Astrocyte (in vitro differentiated cells and primary cell): ENCODE measurements at regions not wholly inside any gene's neighbourhood (a gene's known extent, or its start where the extent isn't known, plus 50 kb on each side); places are given as distances from the start of the nearest gene placed in this dataset.

Source experiments
- DNase-seq: peaks from one replicate; pipeline ENCODE4 v3.0.0-alpha.2; 2010; ENCODE audit warnings: low read depth
- FAIRE-seq: peaks from 2 replicates; lab custom pipeline; 2011; peaks lifted over from hg19 to GRCh38; lab: Jason Lieb, UNC
- H2AFZ ChIP-seq: 2 replicates; pipeline ENCODE4 v1.6.0; 2012; ENCODE audit warnings: low read depth, low read length, inconsistent platforms
- H3K27ac ChIP-seq: 2 replicates; pipeline ENCODE4 v1.5.1; 2011; ENCODE audit warnings: low read depth, low read length, inconsistent platforms
- H3K27me3 ChIP-seq: 2 replicates; pipeline ENCODE4 v1.6.0; 2011; ENCODE audit warnings: low read length, inconsistent platforms; ENCODE audit not compliant: insufficient read depth
- H3K36me3 ChIP-seq: 2 replicates; pipeline ENCODE4 v1.5.1; 2011; ENCODE audit warnings: low read length, inconsistent platforms; ENCODE audit not compliant: insufficient read depth
- H3K4me1 ChIP-seq: 2 replicates; pipeline ENCODE4 v1.5.1; 2011; ENCODE audit warnings: low read length, inconsistent platforms; ENCODE audit not compliant: insufficient read depth
- H3K4me2 ChIP-seq: 2 replicates; pipeline ENCODE4 v1.6.0; 2012; ENCODE audit warnings: low read length, inconsistent platforms
- H3K4me3 ChIP-seq: 2 replicates; pipeline ENCODE4 v1.5.1; 2011; ENCODE audit warnings: low read depth, mild to moderate bottlenecking, low read length, inconsistent platforms; ENCODE audit not compliant: insufficient read depth
- H3K79me2 ChIP-seq: 2 replicates; pipeline ENCODE4 v1.6.0; 2012; ENCODE audit warnings: mild to moderate bottlenecking, low read length, inconsistent platforms; ENCODE audit not compliant: insufficient read depth
- H3K9ac ChIP-seq: 2 replicates; pipeline ENCODE4 v1.6.0; 2012; ENCODE audit warnings: mild to moderate bottlenecking, low read length, inconsistent platforms
- H3K9me3 ChIP-seq: 2 replicates; pipeline ENCODE4 v1.5.1; 2012; ENCODE audit warnings: low read depth, mild to moderate bottlenecking, low read length, inconsistent platforms; ENCODE audit not compliant: insufficient read depth
- H4K20me1 ChIP-seq: 2 replicates; pipeline ENCODE4 v1.6.0; 2012; ENCODE audit warnings: low read length, inconsistent platforms; ENCODE audit not compliant: insufficient read depth
- H3K27ac Mint-ChIP-seq: one replicate; pipeline ENCODE4 v1.8.0; 2021; ENCODE audit warnings: mild to moderate bottlenecking, mixed read lengths; ENCODE audit not compliant: unreplicated experiment
- H3K27me3 Mint-ChIP-seq: one replicate; pipeline ENCODE4 v1.8.0; 2021; ENCODE audit warnings: low read depth, mixed read lengths; ENCODE audit not compliant: unreplicated experiment
- H3K36me3 Mint-ChIP-seq: one replicate; pipeline ENCODE4 v1.8.0; 2021; ENCODE audit warnings: low read depth, mixed read lengths; ENCODE audit not compliant: unreplicated experiment
- H3K4me1 Mint-ChIP-seq: one replicate; pipeline ENCODE4 v1.8.0; 2021; ENCODE audit warnings: low read depth, mixed read lengths; ENCODE audit not compliant: unreplicated experiment
- H3K4me3 Mint-ChIP-seq: one replicate; pipeline ENCODE4 v1.8.0; 2021; ENCODE audit warnings: mild to moderate bottlenecking, moderate library complexity, mixed read lengths; ENCODE audit not compliant: unreplicated experiment
- H3K9me3 Mint-ChIP-seq: one replicate; pipeline ENCODE4 v1.8.0; 2021; ENCODE audit warnings: mild to moderate bottlenecking, mixed read lengths; ENCODE audit not compliant: unreplicated experiment
- EZH2 ChIP-seq: IDR thresholded peaks from 2 replicates; pipeline ENCODE4 v1.6.1; 2012; ENCODE audit warnings: mild to moderate bottlenecking, low read length, inconsistent platforms; ENCODE audit not compliant: insufficient read depth
- TF ChIP-seq, protein P1 (sequence below): IDR thresholded peaks from 2 replicates; pipeline ENCODE4 v1.5.1; 2011; ENCODE audit warnings: low read depth, mild to moderate bottlenecking, inconsistent platforms, low read length, moderate library complexity; ENCODE audit not compliant: insufficient read depth

- no peaks in the 10 kb centered on the region for H4K20me1 ChIP-seq
- H3K9me3 ChIP-seq: peaks cover 2% of the 10 kb centered on the region
- H3K36me3 ChIP-seq: no peaks in the 10 kb centered on the region
- H3K79me2 ChIP-seq: no peaks in the 10 kb centered on the region
- FAIRE-seq (no peak), DNase-seq (no peak)
- TF ChIP-seq, protein P1, sequence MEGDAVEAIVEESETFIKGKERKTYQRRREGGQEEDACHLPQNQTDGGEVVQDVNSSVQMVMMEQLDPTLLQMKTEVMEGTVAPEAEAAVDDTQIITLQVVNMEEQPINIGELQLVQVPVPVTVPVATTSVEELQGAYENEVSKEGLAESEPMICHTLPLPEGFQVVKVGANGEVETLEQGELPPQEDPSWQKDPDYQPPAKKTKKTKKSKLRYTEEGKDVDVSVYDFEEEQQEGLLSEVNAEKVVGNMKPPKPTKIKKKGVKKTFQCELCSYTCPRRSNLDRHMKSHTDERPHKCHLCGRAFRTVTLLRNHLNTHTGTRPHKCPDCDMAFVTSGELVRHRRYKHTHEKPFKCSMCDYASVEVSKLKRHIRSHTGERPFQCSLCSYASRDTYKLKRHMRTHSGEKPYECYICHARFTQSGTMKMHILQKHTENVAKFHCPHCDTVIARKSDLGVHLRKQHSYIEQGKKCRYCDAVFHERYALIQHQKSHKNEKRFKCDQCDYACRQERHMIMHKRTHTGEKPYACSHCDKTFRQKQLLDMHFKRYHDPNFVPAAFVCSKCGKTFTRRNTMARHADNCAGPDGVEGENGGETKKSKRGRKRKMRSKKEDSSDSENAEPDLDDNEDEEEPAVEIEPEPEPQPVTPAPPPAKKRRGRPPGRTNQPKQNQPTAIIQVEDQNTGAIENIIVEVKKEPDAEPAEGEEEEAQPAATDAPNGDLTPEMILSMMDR: no peak
- TF ChIP-seq EZH2: no peak
- H3K4me2 ChIP-seq: no peak overlapping the region
- H3K9ac ChIP-seq: no peak overlapping the region
- Mint-ChIP-seq H3K4me1 (peaks cover 6% of the 10 kb centered on the region), H3K4me3 (no peak overlapping the region), H3K27ac (no peak overlapping the region), H3K36me3 (no peaks in the 10 kb centered on the region), H3K27me3 (no peaks in the 10 kb centered on the region), H3K9me3 (no peaks in the 10 kb centered on the region)
- H2AFZ ChIP-seq: no peak overlapping the region
- no peak overlapping the region for H3K4me3 ChIP-seq
- H3K4me1 ChIP-seq: no peaks in the 10 kb centered on the region
- H3K27me3 ChIP-seq: no peaks in the 10 kb centered on the region
- no peak overlapping the region for H3K27ac ChIP-seq
Observed at GRCh38 chr2:78127424-78127823, 605.2 kb upstream of the LRRTM4 start.

DNA sequence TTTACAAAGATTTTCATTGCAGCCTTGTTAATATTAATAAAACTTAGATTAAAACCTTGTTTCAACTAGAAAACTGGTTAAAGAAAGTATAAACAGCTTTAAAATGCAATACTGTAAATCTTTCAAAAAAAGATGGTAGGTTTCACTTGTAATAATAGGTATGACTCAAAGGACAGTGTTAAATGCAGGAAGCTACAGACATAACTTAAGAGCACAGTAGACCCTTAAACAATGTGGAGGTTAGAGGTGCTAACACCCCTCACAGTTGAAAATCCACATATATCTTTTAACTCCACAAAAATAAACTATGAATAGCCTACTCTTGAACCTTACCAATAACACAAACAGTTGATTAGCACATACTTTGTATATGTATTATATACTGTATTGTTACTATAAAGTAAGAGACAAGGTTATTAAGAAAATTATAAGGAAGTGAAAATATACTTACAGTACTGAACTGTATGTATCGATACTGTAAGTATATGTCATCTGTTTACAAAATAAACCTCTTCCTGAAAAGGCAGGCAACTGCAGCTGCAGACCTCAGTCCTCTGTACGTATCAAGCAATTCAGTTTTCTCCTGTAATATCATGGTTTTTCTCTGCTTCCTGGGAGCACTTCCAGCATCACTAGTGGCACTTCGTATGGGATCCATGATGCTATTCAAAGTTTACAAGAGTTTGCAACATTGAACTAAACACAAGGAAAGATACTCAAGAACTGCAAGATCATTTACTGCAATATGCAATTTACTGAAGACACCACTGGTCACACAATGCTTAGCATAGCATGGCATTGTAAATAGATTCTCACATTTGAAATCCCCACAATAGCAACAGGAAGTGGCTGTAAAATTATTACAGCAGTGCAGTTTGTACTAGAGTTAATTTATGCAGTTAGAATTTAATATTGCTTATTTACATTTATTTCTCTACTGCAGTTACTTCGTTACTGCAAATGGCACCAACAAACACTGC is 610.5 kb upstream of the LRRTM4 start:
- Histone ChIP-seq H3K27me3 (no peaks in the 10 kb centered on the region), H3K4me1 (no peaks in the 10 kb centered on the region), H3K9me3 (peaks cover 2% of the 10 kb centered on the region), H2AFZ (no peak overlapping the region), H3K36me3 (no peaks in the 10 kb centered on the region), H3K4me3 (no peak overlapping the region), H3K79me2 (no peaks in the 10 kb centered on the region), H3K4me2 (no peak overlapping the region), H4K20me1 (no peaks in the 10 kb centered on the region), H3K9ac (no peak overlapping the region), H3K27ac (no peak overlapping the region)
- H3K4me3 Mint-ChIP-seq: no peak overlapping the region
- H3K9me3 Mint-ChIP-seq: no peaks in the 10 kb centered on the region
- no peaks in the 10 kb centered on the region for H3K4me1 Mint-ChIP-seq
- DNase-seq (no peak), FAIRE-seq (no peak)
- no peak overlapping the region for H3K27ac Mint-ChIP-seq
- TF ChIP-seq EZH2: no peak
- TF ChIP-seq, protein P1: no peak
- no peaks in the 10 kb centered on the region for H3K36me3 Mint-ChIP-seq
- H3K27me3 Mint-ChIP-seq: no peaks in the 10 kb centered on the region

- no peak for FAIRE-seq
- no peak overlapping the region for H3K4me3 Mint-ChIP-seq
- H3K27ac ChIP-seq: no peak overlapping the region
- H3K4me2 ChIP-seq: no peak overlapping the region
- H3K36me3 Mint-ChIP-seq: no peaks in the 10 kb centered on the region
- no peaks in the 10 kb centered on the region for H3K27me3 ChIP-seq
- no peaks in the 10 kb centered on the region for H3K27me3 Mint-ChIP-seq
- TF ChIP-seq, protein P1: no peak
- TF ChIP-seq EZH2: no peak
- H3K9ac ChIP-seq: no peak overlapping the region
- H3K36me3 ChIP-seq: no peaks in the 10 kb centered on the region
- no peaks in the 10 kb centered on the region for H3K4me1 ChIP-seq
- H3K9me3 Mint-ChIP-seq: no peaks in the 10 kb centered on the region
- H2AFZ ChIP-seq: no peak overlapping the region
- no peak overlapping the region for H3K4me3 ChIP-seq
- H3K9me3 ChIP-seq: no peaks in the 10 kb centered on the region
- H3K27ac Mint-ChIP-seq: no peak overlapping the region
- H3K79me2 ChIP-seq: no peaks in the 10 kb centered on the region
- no peak for DNase-seq
- no peaks in the 10 kb centered on the region for H3K4me1 Mint-ChIP-seq
- H4K20me1 ChIP-seq: no peaks in the 10 kb centered on the region
Observed at GRCh38 chr2:78145395-78145996, 623.3 kb upstream of the LRRTM4 start.
